Esophagus mucosa (tissue), 1 donor: ENCODE measurements at regions not wholly inside any gene's neighbourhood (a gene's known extent, or its start where the extent isn't known, plus 50 kb on each side); places are given as distances from the start of the nearest gene placed in this dataset.

Experiments
- ATAC-seq: fragments of 200-7000 bp; cut with Tn5 transposase; one replicate; pipeline ENCODE4 v1.9.1; 2020
- donor health status: DM: yes; HTN: yes; CAD: no.

DNA sequence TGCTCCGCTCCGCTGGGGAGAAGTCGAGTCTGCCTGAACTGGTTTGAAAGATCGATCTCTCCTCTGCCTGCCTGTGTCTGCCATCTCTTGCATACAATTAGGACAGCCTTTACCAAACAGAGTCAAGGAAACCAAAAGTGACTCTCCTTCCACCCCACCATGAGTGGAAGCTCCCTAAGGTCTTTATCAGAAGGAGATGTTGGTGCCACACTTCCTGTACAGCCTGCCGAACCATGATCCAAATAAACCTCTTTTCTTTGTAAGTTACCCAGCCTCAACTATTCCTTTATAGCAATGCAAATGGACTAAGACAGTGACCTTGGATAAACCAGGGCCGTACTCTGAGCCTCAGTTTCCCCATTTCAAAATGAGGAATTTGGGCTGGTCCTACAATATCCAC lies 106.3 kb upstream of the GDF10 start:
- ATAC-seq, result no peak

DNA sequence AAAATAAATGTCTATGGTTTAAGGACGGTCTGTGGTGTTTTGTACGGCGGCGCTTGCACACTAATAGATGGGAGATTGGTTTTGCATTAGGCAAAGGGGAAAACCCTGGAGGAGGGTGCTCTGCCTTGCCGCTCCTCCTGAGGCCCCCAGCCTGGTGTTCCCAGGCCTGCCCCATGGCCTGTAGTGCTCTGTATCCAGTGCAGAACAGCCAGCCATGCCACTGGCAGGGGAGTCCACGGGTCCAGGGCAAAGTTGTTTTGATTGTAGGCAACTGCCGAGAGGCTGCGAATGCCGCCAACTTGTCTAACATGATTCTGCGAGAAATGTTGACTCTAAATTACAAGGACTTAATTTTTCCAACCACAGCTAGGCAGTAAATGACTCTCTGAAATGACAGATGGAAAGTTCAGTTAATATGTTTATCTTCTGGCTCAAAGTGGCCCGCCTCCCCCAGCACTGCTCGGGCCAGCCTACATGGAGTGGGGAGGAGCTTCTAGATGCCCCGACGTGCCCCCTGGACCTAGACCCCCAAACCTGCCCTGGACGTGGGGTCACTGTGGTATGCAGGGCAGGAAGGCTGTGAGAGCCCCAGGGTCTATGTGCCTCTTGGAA lies 104.6 kb upstream of the GDF10 start:
- no peak for ATAC-seq

DNA sequence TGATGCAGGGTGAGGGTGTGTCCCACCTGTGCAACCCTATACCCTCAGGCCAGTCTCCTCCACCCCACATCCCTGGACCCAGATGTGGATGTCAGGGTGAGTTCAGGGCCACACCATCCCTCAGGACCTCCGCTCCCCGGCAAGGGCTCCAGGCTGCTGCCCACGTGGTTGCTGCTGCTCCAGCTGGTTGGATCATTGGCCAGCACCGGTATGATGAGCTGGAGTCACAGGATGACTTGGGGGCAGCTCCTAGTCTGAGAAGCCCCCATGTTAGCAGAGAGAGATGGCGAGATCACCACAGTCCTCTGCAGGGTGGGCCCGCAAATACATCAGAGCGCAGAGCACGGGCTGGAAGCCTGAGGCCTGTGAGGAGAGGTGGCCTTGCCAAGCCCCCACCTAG lies 103.3 kb upstream of the GDF10 start:
- ATAC-seq, result no peak

DNA sequence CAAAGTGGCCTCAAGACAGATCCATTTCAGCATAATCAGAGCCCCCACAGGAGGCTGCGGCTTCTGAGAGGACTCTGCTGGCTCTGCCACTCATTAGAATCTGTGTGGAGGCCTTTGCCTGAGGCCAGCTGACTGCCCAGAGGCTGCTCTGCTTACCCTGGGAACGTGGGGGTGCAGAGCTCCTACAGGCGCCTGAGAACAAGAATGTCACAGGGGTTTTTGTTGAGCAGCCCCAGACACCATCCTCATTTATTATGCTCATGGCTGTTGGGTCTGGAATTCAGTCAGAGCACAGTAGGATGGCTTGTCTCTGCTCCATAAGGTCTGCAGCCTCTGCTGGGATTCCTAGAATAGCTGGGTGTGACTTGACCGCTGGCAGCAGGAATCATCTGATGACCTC lies 101.8 kb upstream of the GDF10 start:
- ATAC-seq, result no peak

DNA sequence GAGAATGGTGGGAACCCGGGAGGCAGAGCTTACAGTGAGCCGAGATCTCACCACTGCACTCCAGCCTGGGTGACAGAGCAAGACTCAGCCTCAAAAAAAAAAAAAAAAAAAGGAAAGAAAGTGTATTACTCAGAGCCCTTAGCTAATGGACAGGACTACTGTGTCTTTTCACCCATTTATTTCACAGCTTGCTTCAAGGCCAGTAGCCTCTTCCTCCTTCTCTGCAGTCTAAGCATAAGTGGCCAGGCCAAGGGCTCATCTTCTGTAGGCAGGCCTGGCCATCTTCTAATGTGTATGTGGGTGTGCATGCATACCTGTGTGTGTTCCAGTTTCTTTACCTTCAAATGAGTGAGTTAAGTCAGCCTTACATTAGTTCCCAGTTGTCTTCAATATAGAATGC lies 94.8 kb upstream of the GDF10 start:
- ATAC-seq, result no peak

DNA sequence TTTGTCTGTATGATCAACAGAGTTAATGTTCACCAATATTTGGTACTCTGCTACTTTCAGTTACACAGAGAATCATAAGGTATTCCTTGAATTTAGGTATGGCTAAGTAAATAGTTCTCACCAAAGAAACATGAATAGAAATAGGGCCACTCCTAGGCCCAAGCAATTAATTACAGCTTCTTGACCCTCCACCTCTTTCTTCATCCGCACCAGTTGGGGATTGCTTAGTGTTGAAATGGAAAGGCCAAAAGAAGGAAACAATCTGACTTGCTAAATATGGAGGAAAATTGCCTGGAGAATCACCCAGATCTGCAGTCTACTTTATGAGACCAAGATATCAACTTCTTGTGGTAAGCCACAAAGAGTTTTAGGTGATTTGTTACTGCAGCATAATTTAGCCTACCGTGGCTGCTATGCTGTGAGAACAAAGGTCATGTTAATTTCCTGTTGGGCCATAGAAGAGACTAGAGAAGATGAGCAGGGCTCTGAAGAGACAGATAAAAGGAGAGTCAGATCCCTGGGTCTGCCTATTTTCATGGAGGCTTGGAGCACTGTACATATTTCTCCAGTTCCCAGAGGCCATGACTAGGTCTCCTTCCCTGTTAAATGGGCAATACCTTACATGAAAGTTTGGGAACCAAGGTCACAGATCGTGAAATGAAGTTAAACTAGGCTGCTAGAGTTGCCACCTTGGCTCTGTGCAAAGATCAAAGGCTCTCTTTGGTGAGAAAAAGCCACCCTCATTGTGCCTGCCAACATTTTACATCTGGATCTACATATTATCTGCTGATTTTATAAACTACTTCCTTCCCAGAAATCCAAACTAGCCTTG lies 93.3 kb upstream of the GDF10 start:
- no peak for ATAC-seq

DNA sequence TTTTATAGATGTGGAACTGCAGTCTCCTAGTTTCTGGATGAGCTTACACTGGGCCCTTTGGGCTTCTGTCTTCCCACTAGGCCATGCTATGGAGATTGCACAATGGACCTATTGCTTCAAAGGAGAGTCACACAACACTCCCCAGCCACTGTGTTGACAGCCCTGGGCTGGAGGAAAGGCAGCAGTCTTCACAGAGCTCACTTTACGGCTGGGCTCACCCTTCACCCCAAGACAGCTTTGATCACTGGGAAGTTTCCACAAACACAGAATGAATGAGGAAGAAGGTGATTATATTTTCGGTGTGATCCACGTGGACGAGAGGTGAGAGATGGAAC lies 92.7 kb upstream of the GDF10 start:
- ATAC-seq, result peak; percentile 28

DNA sequence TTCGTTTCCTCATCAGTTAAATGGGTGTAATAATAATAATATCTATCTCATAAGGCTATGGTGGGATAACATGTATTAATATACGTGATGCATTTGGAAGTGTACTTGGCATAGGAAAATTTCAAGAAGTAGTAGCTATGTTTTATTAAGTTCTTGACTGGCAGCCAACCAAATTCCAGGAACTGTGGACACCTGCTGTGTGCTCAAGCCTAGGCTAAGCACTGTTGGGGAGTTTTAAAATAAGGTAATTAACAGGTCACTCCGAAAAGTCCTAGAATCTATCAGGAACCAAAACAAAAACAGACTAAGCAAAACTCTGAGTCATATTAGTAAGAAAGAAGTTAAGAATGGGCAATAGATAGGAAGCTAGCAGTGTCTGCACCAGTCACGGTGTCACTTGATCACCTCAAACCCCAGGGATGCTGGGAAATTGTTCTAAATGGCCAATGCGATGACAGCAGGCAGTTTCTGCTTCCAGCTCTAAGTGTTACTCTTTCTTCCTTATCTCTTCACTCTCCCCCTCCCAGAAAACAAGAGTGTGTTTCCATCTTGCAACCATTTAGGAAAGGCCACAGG lies 92.0 kb upstream of the GDF10 start:
- ATAC-seq, result no peak

DNA sequence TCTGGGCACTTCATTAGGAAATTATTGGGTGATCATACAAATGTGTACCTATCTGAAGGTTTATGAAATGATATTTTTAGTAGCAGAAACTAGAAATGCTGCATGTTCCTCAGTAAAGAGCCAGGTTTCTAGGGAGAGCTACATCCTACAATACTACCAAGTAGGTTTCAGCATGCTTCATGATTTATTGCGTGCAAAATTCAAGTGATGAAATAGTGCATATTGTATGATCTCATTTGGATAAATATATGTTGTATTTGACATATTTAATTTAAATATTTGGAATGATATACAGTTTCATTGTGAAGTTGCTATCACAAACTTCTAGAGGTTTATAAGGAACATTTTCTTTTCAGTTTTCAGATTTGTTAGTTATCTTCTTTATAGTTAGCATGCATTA lies 90.5 kb upstream of the GDF10 start:
- no peak for ATAC-seq

DNA sequence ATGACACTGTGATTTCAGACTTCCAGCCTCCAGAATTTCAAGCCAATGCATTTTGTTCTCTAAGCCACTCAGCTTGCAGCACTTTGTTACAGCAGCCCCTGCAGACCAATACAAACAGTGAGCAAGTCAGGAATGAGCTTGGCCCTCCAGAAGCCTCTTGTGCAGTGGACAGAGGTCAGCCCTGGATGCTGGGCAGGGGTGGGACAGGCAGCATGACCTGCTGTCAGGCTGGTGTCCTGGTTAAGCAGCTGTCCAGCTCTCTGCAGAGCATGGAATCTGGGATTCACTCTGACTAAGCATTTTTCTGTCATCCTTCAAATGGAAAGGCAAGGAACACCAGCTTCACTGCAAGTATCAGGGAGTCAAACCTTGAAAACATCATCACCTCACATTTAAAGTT lies 85.5 kb upstream of the GDF10 start:
- no peak for ATAC-seq

DNA sequence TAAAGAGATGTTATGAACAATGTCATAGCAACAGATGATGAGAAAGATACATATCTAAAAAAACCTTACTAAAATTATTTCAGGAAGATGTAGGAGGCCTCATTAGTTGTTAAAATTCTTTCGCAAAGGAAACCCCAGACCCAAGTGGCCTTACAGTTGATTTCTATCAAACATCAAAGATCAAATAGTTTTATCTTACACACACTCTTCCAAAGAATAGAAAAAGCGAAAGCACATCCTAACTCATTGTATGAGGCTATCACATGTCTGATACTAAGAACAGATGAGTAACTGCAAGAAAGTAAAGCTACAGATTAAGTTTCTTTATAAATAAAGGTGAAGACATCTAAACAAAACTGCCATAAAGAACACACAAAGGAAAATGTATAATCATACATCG lies 82.9 kb upstream of the GDF10 start:
- no peak for ATAC-seq

DNA sequence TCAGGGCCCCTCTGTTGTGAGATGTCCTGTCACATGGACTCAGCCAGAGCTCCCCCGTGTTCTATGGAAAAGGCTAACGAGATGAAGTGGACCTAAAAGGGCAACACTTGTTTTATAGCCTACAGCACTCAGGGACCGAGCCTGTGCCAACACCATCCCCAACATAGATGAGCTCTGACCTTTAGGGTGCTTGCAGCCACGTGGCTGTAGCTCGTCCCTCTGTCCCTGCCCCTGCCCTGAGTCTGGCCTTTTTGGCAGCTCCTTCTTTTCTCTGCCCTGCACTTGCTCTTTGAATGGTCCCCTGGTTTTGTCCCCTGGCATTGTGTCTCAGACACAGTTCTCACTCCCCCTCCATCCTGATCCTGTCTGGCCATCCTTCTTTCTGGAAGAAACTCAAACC lies 81.2 kb upstream of the GDF10 start:
- no peak for ATAC-seq

DNA sequence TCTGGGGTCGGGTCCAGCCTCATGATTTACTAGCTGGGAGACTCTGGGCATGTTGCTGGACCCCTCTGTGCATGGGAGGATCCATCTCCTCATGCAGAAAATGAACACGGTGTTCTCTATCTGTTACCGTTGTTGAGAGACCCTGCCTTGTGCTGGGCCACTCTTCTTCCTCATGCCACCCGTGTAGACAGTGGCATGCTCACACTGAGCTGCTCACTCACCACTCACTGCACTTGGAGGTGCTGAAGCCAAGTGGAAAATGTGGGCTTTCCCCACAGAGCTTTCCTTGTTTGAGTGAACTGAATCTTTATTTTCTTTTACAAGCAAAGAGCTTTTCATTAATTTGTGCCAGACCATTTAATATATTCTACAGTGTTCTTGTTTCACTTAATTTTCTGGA lies 77.5 kb upstream of the GDF10 start:
- ATAC-seq, result no peak

DNA sequence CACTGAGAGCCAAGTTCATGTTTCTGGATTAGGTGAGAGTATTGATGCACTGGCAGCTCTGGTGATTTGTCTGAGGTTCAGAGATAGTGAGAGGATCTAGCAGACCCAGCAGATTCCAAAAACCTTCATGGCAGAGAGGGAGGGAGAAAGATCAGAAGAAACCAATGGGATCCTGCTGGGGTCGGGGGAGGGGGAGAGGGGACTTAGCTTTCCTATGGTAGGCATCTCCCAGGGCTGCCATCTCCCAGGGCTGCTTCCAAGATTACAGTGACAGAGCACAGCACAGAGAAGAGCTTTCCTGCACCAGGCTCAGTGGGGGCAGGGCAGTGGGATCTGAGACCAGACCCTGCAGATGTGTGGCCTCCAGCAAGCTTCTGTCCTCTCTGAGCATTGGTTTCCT lies 76.8 kb upstream of the GDF10 start:
- no peak for ATAC-seq

DNA sequence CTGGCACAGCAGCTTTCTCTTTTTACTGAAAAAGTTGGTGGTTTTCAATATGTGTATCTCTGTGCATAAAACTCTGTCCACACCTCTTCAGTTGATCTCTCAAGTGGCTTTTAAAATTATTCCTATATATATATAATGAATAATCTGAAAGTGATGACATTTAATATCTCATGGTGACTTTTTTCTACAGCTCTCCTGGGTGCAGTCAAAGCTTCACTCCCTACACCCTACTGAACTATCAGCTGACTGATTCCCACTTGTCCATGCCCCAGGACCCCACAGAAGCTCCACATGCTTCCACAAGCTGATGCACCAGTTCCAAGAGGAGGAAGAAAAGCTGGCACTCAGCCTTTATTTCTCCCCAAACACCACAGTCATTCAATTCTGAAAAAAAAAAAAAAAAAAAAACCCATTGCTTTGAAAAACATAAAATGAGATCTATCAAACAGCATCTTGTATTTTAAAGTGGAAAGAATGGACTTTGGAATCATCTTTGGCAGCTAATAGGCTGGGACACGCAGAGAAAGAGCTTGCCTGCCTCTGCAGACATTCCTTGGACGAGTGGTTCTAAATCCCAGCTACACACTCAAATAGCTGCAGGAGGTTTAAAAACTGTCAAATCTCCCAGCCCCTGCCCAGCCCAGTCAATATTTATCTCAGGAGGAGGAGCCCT lies 75.3 kb upstream of the GDF10 start:
- ATAC-seq, result no peak

DNA sequence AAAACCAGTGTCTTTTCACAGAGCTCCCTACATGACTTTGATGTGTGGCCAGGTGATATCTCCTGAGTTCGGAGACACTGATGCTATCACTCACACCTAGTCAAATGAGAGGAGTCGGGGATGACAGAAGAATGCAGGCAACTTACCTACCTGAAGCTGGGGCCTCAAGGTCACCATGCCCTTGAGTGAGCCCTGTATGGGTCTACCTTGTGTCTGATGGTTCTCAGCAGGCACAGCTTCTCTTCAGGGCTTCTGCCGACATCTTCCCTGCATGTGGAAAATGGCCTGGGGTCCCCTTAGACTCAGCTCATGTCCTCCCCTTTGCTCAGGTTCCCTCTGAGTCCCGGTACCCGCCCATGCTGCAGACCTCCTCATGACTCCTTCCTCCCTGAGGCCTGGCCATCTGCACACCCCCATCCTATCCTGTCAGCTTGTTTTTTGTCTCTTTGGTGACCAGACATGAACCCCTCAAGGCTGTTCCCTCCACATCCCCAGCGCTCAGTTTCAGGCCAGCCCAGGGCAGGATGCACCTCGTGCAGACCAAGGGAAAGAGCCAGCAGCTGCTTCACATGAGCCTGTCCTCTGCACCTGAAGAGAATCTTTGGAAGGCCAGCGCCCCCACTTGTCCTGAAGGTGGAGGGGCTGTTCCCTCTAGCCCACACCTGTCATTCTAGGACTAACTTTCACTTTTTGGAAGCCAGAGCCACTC lies 74.6 kb upstream of the GDF10 start:
- ATAC-seq, result no peak

DNA sequence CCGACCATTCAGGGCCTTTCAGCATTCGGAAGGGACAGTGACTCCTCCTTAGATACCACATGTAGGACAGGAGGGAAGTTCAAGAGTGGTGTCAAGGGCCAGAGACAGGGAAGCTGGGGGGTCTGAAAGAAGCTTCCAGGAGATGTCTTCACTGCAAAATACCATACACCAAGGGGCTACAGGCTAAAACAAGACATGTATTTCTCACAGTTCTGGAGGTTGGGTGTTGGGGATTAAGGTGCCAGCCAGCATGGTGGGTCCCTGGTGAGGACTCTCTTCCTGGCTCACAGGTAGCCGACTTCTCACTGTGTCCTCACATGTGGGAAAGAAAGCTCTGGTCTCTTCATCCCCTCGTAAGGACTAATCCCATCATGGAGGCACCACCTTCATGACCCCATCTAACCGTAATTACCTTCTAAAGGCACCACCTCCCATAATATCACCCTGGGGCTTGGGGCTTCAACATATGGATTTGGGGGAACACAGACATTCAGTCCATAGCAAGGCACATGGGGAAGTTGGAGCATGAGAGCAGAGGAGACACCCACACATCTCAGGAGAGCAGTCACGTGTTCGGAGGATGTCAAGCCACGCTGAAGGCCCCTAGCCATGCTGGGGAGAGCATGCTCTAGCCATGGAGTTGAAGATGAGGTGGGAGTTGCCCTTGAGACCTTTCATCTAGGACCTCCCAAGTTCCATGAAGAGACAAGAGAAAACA lies 73.9 kb upstream of the GDF10 start:
- ATAC-seq, result no peak

DNA sequence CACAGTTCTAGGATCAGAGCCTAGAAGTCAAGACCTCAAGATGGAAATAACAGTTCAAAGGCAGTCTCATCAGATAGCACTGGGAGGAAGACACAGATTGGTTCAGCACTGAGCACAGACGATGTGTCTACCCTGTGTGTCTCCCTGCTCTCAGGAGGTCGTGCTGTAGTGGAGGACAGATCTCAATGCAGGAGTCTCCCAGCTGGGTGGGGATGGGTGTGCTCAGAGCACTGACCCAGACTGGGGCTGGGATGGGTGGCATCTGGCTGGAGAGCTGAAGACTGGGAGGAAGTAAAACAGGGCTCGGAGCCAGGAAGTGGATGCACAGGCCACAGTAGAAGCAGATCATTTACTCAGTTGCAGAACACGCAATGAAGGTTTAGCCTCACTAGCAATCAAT lies 69.5 kb upstream of the GDF10 start:
- ATAC-seq, result no peak

DNA sequence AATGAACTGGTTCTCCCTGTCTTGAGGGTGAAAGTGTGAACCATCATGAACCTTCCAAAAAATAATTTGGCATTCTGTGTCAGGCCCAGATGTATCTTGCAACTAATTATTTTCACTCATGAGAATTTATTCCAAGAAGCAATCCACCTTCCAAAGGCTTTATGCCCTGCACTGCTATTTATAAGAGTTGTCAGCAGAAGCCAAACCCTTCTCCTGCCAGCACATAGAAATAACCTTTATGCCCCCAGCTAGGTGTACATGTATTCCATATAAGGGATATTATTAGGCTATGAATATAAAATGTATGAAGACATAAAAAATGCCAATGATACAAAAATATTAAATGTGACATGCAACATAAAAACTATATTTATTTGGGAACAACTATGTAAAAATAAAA lies 69.0 kb upstream of the GDF10 start:
- no peak for ATAC-seq

DNA sequence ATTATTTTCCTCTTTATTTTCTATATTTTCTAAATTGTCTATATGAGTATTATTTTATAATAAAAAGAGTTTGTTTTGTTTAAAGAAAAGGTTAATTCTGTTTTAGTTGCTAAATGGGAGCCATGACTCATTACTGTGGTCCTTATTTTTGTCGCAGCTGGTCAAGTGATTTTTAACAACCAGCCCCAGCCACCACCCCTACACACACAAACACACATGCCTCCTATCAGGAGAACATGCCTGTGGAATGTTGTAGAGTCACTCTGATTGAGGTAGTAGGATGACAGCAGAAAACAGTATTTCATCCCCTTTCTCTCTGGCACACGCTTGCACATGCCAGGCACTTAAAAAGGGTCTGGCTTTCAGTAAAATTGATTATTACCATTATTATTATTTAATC lies 68.6 kb upstream of the GDF10 start:
- no peak for ATAC-seq

DNA sequence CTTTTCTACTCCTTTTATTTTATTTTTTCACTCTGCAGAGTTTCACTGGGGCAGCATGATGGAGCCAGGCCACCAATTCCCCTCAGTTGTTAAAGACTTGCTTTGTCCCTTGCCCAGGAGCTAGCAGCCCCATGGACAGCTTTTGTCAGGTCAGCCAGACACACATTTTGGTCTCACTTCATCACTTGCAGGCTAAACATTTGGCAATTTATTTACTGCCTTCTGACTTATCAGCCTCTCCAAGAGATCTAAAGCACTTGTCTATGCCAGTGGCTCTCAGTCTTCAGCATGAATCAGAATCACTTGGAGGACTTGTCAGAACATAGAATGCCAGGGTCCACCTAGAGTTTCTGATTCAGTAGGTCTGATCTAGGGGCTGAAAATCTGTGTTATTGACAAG lies 66.4 kb upstream of the GDF10 start:
- no peak for ATAC-seq

DNA sequence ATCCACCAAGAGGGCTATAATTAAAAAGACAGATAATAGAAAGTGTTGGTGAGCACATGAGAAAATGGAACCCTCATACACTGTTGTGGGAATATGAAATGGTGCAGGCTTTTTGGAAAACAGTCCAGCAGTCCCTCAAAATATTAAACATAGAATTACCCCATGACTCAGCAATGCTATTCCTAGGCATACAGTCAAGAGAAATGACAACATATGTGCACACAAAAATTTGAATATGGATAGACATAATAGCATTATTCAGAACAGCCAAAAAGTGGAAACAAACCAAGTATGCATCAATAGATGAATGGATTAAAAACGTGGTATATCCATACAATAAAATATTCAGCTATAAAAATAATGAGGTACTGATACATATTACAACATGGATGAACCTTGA lies 64.5 kb upstream of the GDF10 start:
- ATAC-seq, result no peak
